HL-60/S4 (cell line): ENCODE measurements at regions not wholly inside any gene's neighbourhood (a gene's known extent, or its start where the extent isn't known, plus 50 kb on each side); places are given as distances from the start of the nearest gene placed in this dataset.
"Not testable (repeated sequence)": the region's sequence is repeated elsewhere in the genome, so short reads cannot be mapped to it uniquely, and the experiment has no call there.

Experiments
- in situ Hi-C: fragments of 300-500 bp; cut with MboI; formaldehyde crosslinking; loops from 2 replicates; pipeline ENCODE4 v1.14.3; 2022; ENCODE audit warnings: low sequenced_read_pairs

- in situ Hi-C loops = no loop called here
Measured at GRCh38 chr2:16182841-16183240, 242.5 kb downstream of the MYCN start.

- in situ Hi-C loops = not testable (repeated sequence)
Measured at GRCh38 chr2:16182311-16182815, 242.0 kb downstream of the MYCN start.

- in situ Hi-C loops = no loop called here
Measured at GRCh38 chr2:16181741-16182090, 241.4 kb downstream of the MYCN start.

- in situ Hi-C loops = no loop called here
Measured at GRCh38 chr2:16181062-16181740, 240.9 kb downstream of the MYCN start.

GRCh38 chr2:16180631-16181030 lies 240.3 kb downstream of the MYCN start:
- in situ Hi-C loops = no loop called here

- in situ Hi-C loops = no loop called here
Measured at GRCh38 chr2:16179701-16180416, 239.5 kb downstream of the MYCN start.

- in situ Hi-C loops = no loop called here
Measured at GRCh38 chr2:16178551-16179130, 238.3 kb downstream of the MYCN start.

GRCh38 chr2:16177671-16178180 lies 237.4 kb downstream of the MYCN start:
- in situ Hi-C loops = no loop called here

GRCh38 chr2:16176971-16177480 lies 236.7 kb downstream of the MYCN start:
- in situ Hi-C loops = no loop called here

GRCh38 chr2:16175247-16175825 lies 235.0 kb downstream of the MYCN start:
- in situ Hi-C loops = no loop called here

GRCh38 chr2:16174693-16175045 lies 234.3 kb downstream of the MYCN start:
- in situ Hi-C loops = no loop called here

- in situ Hi-C loops = no loop called here
Measured at GRCh38 chr2:16173893-16174692, 233.7 kb downstream of the MYCN start.

- in situ Hi-C loops = no loop called here
Measured at GRCh38 chr2:16172324-16173175, 232.2 kb downstream of the MYCN start.

- in situ Hi-C loops = no loop called here
Measured at GRCh38 chr2:16171425-16171920, 231.1 kb downstream of the MYCN start.

GRCh38 chr2:16170675-16171424 lies 230.5 kb downstream of the MYCN start:
- in situ Hi-C loops = no loop called here

GRCh38 chr2:16169381-16169960 lies 229.1 kb downstream of the MYCN start:
- in situ Hi-C loops = no loop called here

- in situ Hi-C loops = no loop called here
Measured at GRCh38 chr2:16168506-16169264, 228.3 kb downstream of the MYCN start.
